ENCODE measurements at regions not wholly inside any gene's neighbourhood (a gene's known extent, or its start where the extent isn't known, plus 50 kb on each side); places are given as distances from the start of the nearest gene placed in this dataset.

- no peak for DNase-seq (ENCODE audit: low spot score)
Measured at GRCh38 chr2:120976501-120977307, 241.0 kb downstream of the GLI2 start.

- no peak for DNase-seq (ENCODE audit: low spot score)
Measured at GRCh38 chr2:120977582-120978358, 242.1 kb downstream of the GLI2 start.

- DNase-seq (ENCODE audit: low spot score) = no peak
Measured at GRCh38 chr2:120978359-120979050, 242.8 kb downstream of the GLI2 start.

- no peak for DNase-seq (ENCODE audit: low spot score)
Measured at GRCh38 chr2:120979398-120979797, 243.7 kb downstream of the GLI2 start.

GRCh38 chr2:120979921-120980320, 244.3 kb downstream of the GLI2 start:
- DNase-seq (ENCODE audit: low spot score) = no peak

GRCh38 chr2:120981443-120981842, 245.8 kb downstream of the GLI2 start:
- DNase-seq (ENCODE audit: low spot score) = no peak

- DNase-seq (ENCODE audit: low spot score) = no peak
Measured at GRCh38 chr2:120982598-120982997, 246.9 kb downstream of the GLI2 start.

- no peak for DNase-seq (ENCODE audit: low spot score)
Measured at GRCh38 chr2:120983344-120983743, 247.7 kb downstream of the GLI2 start.

GRCh38 chr2:120984046-120984445, 248.4 kb downstream of the GLI2 start:
- DNase-seq (ENCODE audit: low spot score) = no peak

- no peak for DNase-seq (ENCODE audit: low spot score)
Measured at GRCh38 chr2:120984452-120985173, 248.9 kb downstream of the GLI2 start.

GRCh38 chr2:120985174-120985996, 249.7 kb downstream of the GLI2 start:
- DNase-seq (ENCODE audit: low spot score) = no peak

GRCh38 chr2:120985997-120986651, 250.5 kb downstream of the GLI2 start:
- no peak for DNase-seq (ENCODE audit: low spot score)

GRCh38 chr2:120986898-120987650, 251.4 kb downstream of the GLI2 start:
- no peak for DNase-seq (ENCODE audit: low spot score)

GRCh38 chr2:120988051-120988699, 252.5 kb downstream of the GLI2 start:
- no peak for DNase-seq (ENCODE audit: low spot score)

GRCh38 chr2:120988700-120989511, 253.2 kb downstream of the GLI2 start:
- no peak for DNase-seq (ENCODE audit: low spot score)

- DNase-seq (ENCODE audit: low spot score) = no peak
Measured at GRCh38 chr2:120989512-120990441, 254.1 kb downstream of the GLI2 start.

GRCh38 chr2:120990451-120990871, 254.8 kb downstream of the GLI2 start:
- DNase-seq (ENCODE audit: low spot score) = no peak
